Nucleus accumbens (tissue), 56 donors: ENCODE measurements at regions not wholly inside any gene's neighbourhood (a gene's known extent, or its start where the extent isn't known, plus 50 kb on each side); places are given as distances from the start of the nearest gene placed in this dataset.

ENCODE experiments used
- DNase-seq, 56 donors: peaks; one replicate each; lab custom pipeline; 2025; lab: John Stamatoyannopoulos, UW

- no peak for DNase-seq
Observed at GRCh38 chr10:24091256-24091655, 117.7 kb upstream of the KIAA1217 start.

GRCh38 chr10:24096281-24096680 is 112.7 kb upstream of the KIAA1217 start:
- DNase-seq = no peak

DNA sequence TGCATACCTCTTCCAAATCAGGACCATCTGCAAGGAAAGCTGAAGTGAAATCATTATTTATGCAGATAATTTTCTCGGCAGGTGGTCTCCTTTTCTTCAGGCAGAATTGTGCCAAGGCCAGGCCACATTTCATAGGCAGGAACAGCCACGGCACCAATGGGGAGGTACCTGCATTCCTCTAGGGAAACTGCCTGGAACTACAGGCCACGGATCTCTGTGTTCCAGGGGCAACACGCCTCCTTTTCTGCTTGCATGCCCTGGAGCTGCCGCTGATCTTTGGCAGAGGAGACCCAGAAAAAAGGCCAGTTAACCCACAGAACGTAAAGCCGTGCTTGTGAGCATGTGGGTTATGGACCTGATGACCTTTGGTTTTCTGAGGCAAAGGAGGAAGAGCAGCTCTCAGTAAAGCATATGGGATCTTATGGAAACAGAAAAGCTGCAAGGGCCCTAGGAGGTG is 111.2 kb upstream of the KIAA1217 start:
- no peak for DNase-seq

- no peak for DNase-seq
Observed at GRCh38 chr10:24104895-24105294, 104.0 kb upstream of the KIAA1217 start.

GRCh38 chr10:24113901-24114300 is 95.0 kb upstream of the KIAA1217 start:
- DNase-seq = no peak

- DNase-seq = no peak
Observed at GRCh38 chr10:24114556-24114955, 94.4 kb upstream of the KIAA1217 start.

GRCh38 chr10:24115403-24115802 is 93.5 kb upstream of the KIAA1217 start:
- no peak for DNase-seq

DNA sequence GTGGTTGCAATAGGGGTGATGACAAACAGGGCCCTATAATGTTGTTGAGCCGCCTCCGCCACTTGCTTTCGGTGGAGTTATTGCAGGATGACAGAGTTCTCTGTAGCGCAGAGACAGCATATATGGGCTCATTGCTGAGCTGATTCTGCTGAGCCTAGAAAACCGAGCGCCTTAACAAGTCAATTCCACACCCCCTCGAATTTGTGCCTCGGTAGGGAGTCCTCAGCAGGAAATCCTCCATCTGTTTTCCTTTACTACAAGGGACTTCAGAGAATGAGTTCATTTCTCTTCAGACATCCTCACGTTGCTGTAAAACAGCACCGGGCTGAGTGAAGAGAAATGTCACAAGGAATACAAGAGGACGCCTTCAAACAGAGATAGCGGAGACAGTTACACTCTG is 90.7 kb upstream of the KIAA1217 start:
- DNase-seq = no peak

GRCh38 chr10:24119896-24120295 is 89.0 kb upstream of the KIAA1217 start:
- DNase-seq = no peak

DNA sequence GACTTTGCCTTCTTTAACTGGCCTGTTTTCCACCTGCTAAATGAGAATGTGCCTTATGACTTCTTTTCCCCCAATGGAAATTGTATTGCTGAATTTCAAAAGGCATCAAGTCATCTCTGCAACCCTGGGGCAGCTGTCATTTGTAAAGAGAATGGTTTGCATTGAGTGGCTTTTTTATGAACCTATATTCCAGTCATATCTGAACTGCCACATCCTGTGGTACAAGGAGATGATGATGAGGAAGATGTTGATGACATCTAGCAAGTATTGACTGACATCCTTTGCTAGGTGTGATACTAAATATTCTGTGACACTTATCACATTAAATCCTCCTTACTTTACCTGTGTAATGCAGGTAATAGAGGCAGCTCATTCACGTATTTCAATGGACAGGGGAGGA is 88.3 kb upstream of the KIAA1217 start:
- no peak for DNase-seq

DNA sequence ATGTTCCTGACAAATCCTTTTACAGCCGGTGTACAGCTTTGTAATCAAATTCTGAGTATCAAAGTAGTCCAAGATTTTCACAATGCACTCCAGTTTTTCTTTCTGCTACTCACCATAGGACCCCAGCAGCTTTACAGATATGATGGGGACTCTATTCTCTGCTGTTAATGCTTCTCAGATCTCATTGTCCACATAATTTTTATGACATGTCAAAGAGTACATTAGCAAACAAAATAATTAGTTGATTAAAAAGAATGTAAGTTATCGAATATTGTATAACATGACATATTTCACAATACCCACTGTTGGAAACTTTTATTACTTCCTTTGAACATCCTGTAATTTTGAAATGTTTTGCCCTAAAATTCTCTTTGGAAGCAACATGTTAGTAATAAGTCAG is 81.4 kb upstream of the KIAA1217 start:
- no peak for DNase-seq

DNA sequence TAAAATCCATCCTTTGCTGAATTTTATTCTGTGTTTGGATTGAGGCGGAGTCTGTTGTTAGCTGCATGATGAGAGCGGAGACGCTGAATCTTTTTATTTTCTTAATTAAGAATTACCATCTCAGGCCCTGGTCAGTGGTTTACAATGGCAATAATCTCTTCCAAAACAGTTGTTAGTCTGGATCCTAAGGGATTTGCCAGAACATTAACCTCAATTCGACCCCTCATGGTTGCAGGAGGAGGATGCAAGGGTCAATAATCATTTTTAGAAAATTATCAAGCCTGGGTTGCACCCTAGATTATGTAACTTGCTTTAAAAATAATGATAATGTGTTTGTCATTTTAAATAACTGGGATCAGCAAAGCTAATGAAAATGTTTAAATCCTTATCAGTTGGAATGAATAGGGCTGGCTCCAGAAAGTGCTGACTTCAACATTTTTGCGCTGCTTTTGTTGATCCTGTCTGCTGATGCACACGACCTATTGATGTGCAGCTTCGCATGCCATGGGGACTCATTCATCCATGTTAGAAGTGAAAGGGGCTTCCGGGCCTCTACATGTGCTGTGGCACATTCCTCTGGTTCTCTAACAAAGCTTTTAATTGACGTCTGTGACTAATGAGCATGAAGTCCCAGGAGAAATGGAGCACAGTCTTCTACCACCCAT is 80.7 kb upstream of the KIAA1217 start:
- no peak for DNase-seq

- no peak for DNase-seq
Observed at GRCh38 chr10:24132741-24133140, 76.2 kb upstream of the KIAA1217 start.

GRCh38 chr10:24133835-24134234 is 75.1 kb upstream of the KIAA1217 start:
- DNase-seq = no peak

DNA sequence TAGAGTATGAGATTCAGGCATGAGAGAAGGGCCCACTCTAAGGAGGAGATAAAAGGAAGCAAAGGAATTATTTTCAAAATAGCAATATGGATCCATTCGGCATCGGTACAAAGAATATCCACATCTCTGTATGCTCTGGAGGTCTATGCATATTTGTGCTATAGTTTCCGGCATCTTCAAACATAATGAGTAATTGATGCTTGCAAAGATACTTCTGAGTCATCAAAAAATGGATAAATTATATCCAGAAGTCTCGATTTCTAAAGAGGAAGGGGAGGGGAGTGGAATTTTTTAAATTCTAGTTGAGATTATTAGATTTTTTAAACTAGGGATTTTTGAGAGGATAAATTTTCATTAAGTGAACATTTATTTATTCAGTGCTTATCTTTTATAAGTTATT is 72.9 kb upstream of the KIAA1217 start:
- no peak for DNase-seq

DNA sequence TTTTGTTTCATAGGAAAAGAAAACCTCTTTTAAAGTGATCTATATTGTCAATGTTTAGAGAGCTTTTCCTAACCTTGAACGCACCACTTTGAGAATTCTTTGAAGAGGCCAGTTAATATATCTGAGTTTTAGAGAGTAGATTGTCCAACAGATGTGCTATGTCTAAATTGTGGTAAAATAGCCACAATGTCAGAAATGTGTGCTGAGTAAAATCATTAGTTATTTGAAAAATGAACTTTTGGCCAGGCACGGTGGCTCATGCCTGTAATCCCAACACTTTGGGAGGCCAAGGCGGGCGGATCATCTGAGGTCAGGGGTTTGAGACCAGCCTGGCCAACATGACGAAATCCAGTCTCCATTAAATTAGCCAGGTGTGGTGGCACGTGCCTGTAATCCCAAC is 61.6 kb upstream of the KIAA1217 start:
- no peak for DNase-seq

DNA sequence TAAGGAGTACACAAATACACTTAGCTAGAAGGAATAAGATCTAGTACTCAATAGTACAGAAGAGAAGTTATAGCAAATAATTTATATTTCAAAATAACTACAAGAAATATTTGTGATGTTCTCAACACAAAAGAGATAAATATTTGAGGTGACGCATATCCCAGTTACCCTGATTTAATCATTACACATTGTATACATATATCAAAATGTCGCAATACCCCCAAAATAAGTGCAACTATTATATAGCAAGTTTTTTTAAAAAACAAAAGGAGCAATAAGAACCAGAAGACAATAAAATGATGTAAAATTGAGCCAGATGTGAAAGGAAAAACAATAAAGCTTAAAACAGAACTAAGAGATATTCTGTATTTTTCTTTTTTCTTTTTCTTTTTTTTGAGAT is 59.3 kb upstream of the KIAA1217 start:
- no peak for DNase-seq

GRCh38 chr10:24150853-24151252 is 58.1 kb upstream of the KIAA1217 start:
- DNase-seq = no peak

GRCh38 chr10:24152270-24152669 is 56.7 kb upstream of the KIAA1217 start:
- no peak for DNase-seq

DNA sequence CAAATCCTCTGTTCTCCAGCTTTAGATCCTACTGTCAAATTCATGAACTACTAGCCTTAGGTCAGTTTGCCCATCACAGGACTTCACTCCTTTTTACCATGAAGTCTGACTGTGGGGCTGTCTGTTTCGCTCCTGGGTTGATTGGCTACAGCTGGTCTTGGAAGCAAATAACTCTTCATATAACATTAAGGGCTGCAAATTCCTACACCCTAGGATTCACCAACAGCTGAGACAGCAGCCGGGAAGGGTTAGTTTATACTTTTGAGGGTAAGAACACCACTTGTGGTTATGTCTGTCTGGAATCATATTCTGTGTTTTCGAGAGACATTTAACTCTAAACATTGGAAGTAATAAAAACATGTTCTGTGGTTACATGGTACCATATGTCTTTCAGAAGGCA is 55.9 kb upstream of the KIAA1217 start:
- DNase-seq = no peak

GRCh38 chr10:24153537-24153936 is 55.4 kb upstream of the KIAA1217 start:
- DNase-seq = no peak

DNA sequence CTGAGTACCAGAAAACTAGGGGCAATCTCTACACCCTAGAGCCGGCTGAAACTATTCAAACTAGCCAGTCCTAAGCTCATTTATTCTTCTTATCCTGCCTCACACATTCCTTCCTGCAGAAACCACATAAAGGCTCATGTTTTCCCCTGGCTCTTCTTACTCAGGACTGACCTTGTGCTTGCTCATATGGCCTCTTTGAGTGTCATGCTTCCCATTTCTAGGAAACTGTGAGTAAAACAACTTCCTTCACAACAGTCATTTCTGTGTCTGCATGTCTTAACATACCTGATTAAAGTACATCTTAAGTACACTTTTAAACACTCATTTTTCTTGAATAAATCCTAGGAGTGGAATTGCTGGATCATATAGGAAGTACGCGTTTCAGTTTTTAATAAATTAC is 52.3 kb upstream of the KIAA1217 start:
- no peak for DNase-seq

DNA sequence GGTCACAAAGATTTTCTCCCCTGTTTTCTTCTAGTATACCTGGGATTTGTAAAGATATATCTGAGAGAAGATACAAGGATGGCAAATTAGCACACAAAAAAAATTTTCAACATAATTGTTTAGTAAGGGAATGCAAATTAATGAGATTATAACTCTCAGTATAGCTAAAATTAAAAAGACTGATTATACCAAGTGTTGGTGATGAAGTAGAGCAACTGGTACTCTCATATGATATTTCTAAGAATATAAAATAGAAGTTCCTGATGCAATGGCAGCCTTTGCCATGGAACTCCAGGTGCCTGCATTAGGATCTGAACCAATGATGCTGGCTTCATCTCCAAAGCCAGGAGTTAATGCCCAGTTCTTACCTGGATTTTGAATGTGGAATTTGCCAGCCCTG is 51.4 kb upstream of the KIAA1217 start:
- no peak for DNase-seq
